Breast epithelium (tissue), 4 donors: ENCODE measurements at regions not wholly inside any gene's neighbourhood (a gene's known extent, or its start where the extent isn't known, plus 50 kb on each side); places are given as distances from the start of the nearest gene placed in this dataset.

Source experiments
- DNase-seq, 2 donors: peaks; one replicate each; pipeline ENCODE4 v3.0.0-alpha.2; 2019; ENCODE audit warnings: low spot score in 2 of 2
- H3K27ac ChIP-seq, 2 donors: fragments of 200-600 bp; sonication (generic) in 1 of 2; one replicate each; pipeline ENCODE4 v1.5.1; 2016 to 2019; ENCODE audit warnings: mild to moderate bottlenecking in 1 of 2
- H3K27me3 ChIP-seq, 2 donors: fragments of 200-600 bp; sonication (generic) in 1 of 2; one replicate each; pipeline versions ENCODE4 v1.5.1 to v1.6.0; 2017 to 2019; ENCODE audit warnings: control low read depth in 1 of 2, mild to moderate bottlenecking in 1 of 2
- H3K36me3 ChIP-seq: fragments of 200-600 bp; one replicate; pipeline ENCODE4 v1.5.1; 2019
- H3K4me1 ChIP-seq, 2 donors: fragments of 200-600 bp; sonication (generic); one replicate each; pipeline ENCODE4 v1.5.1; 2016 to 2019; ENCODE audit warnings: control low read depth in 1 of 2
- H3K4me3 ChIP-seq, 3 donors: fragments of 200-600 bp; sonication (generic); 1 replicate in 2 of 3; 2 replicates in 1 of 3; pipeline ENCODE4 v1.5.1; 2016 to 2019; ENCODE audit warnings: mild to moderate bottlenecking in 3 of 3, moderate library complexity in 2 of 3
- H3K9me3 ChIP-seq, 2 donors: fragments of 200-600 bp; sonication (generic) in 1 of 2; one replicate each; pipeline ENCODE4 v1.5.1; 2016 to 2019; ENCODE audit warnings: control low read depth in 1 of 2
- CTCF ChIP-seq, 3 donors: fragments of 450-650 bp; IDR thresholded peaks; one replicate each; pipeline ENCODE4 v1.5.1; 2016 to 2017; ENCODE audit warnings: antibody characterized with exemption in 3 of 3, mild to moderate bottlenecking in 3 of 3, moderate library complexity in 3 of 3
- POLR2A ChIP-seq: fragments of 450-650 bp; IDR thresholded peaks from one replicate; pipeline ENCODE4 v1.6.1; 2016; ENCODE audit warnings: antibody characterized with exemption, mild to moderate bottlenecking, moderate library complexity
- POLR2AphosphoS5 ChIP-seq, 3 donors: sonication (generic); formaldehyde crosslinking; IDR thresholded peaks; one replicate each; pipeline ENCODE4 v1.6.1; 2017; ENCODE audit warnings: antibody characterized with exemption in 3 of 3
- intact Hi-C: fragments of 100-400 bp; cut with DNase I; formaldehyde crosslinking; loops from one replicate; pipeline ENCODE4 v1.15.1; 2023; ENCODE audit warnings: low total_unique reads

GRCh38 chr4:162349395-162349794 is 185.6 kb upstream of the FSTL5 start:
- no peak for DNase-seq
- no peaks in the 10 kb centered on the region for H3K27me3 ChIP-seq
- no peaks in the 10 kb centered on the region for H3K36me3 ChIP-seq
- intact Hi-C loops, result no loop called here
- no peak for TF ChIP-seq POLR2A
- no peak for TF ChIP-seq CTCF (IDR thresholded peaks at IDR 0.05)
- TF ChIP-seq POLR2AphosphoS5 (IDR thresholded peaks at IDR 0.05), result no peak
- no peaks in the 10 kb centered on the region for H3K9me3 ChIP-seq
- no peak overlapping the region for H3K27ac ChIP-seq
- no peaks in the 10 kb centered on the region for H3K4me1 ChIP-seq
- no peak overlapping the region for H3K4me3 ChIP-seq

- Histone ChIP-seq H3K9me3 (no peaks in the 10 kb centered on the region), H3K4me1 (no peaks in the 10 kb centered on the region), H3K36me3 (no peaks in the 10 kb centered on the region), H3K4me3 (no peak overlapping the region), H3K27me3 (no peaks in the 10 kb centered on the region), H3K27ac (no peak overlapping the region)
- no peak for DNase-seq
- intact Hi-C loops, result no loop called here
- no peak for TF ChIP-seq POLR2A
- no peak for TF ChIP-seq POLR2AphosphoS5 (IDR thresholded peaks at IDR 0.05)
- TF ChIP-seq CTCF (IDR thresholded peaks at IDR 0.05), result no peak
Measured at GRCh38 chr4:162347842-162348213, 184.0 kb upstream of the FSTL5 start.

GRCh38 chr4:162347156-162347841 is 183.5 kb upstream of the FSTL5 start:
- H3K27me3 ChIP-seq, result no peaks in the 10 kb centered on the region
- no peak overlapping the region for H3K27ac ChIP-seq
- H3K9me3 ChIP-seq, result no peaks in the 10 kb centered on the region
- no peak for DNase-seq
- H3K36me3 ChIP-seq, result no peaks in the 10 kb centered on the region
- intact Hi-C loops, result no loop called here
- no peaks in the 10 kb centered on the region for H3K4me1 ChIP-seq
- no peak for TF ChIP-seq POLR2AphosphoS5 (IDR thresholded peaks at IDR 0.05)
- no peak for TF ChIP-seq CTCF (IDR thresholded peaks at IDR 0.05)
- TF ChIP-seq POLR2A, result no peak
- no peak overlapping the region for H3K4me3 ChIP-seq

DNA sequence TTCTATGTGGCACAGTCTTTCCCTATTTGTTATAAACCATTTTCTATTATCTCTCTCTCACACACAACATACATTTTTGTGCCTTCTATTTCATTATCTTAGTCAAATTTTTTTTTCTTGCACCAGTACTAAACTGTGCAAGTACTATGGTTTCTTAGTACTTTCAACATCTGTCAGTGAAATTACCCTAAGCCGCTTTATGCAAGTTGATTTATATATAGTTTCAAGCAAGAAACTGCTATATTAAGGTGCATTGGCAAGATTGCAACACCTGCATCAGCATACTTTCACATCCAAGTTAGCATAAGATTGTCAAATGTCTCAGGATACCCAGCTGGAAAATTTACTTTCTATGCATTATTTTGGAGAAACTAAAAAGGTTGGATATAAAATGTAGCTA is 180.2 kb upstream of the FSTL5 start:
- H3K36me3 ChIP-seq, result no peaks in the 10 kb centered on the region
- intact Hi-C loops, result no loop called here
- H3K4me3 ChIP-seq, result no peak overlapping the region
- H3K9me3 ChIP-seq, result no peaks in the 10 kb centered on the region
- no peaks in the 10 kb centered on the region for H3K27me3 ChIP-seq
- H3K4me1 ChIP-seq, result no peaks in the 10 kb centered on the region
- no peak for DNase-seq
- TF ChIP-seq POLR2A (no peak), CTCF (IDR thresholded peaks at IDR 0.05) (no peak), POLR2AphosphoS5 (IDR thresholded peaks at IDR 0.05) (no peak)
- no peak overlapping the region for H3K27ac ChIP-seq

- DNase-seq, result no peak
- Histone ChIP-seq H3K4me1 (no peaks in the 10 kb centered on the region), H3K27ac (no peak overlapping the region), H3K9me3 (no peaks in the 10 kb centered on the region), H3K36me3 (no peaks in the 10 kb centered on the region), H3K27me3 (no peaks in the 10 kb centered on the region), H3K4me3 (no peak overlapping the region)
- intact Hi-C loops, result no loop called here
- TF ChIP-seq POLR2A (no peak), POLR2AphosphoS5 (IDR thresholded peaks at IDR 0.05) (no peak)
Measured at GRCh38 chr4:162341533-162341932, 177.7 kb upstream of the FSTL5 start.

DNA sequence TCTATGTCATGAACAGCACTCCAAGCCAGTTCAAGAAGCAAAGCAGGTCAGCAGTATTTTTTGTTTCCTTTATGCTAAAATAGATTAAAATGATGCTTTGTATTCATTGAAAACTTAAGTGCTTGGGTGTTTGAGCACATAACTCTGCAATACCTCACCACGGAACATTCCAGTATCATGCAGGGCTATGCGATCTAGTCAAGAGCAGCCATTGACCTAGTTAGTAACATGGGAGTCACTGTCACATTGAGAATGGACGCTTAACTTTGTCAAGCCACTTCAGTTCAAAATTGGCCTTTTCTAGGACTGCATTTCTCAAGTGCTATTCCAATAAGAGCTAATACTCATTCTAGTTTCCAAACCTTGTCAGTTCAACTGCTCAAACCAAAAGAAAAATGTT is 160.1 kb upstream of the FSTL5 start:
- H3K4me1 ChIP-seq, result no peaks in the 10 kb centered on the region
- no peak overlapping the region for H3K4me3 ChIP-seq
- DNase-seq, result no peak
- no peaks in the 10 kb centered on the region for H3K27me3 ChIP-seq
- no peaks in the 10 kb centered on the region for H3K36me3 ChIP-seq
- TF ChIP-seq POLR2AphosphoS5 (IDR thresholded peaks at IDR 0.05), result no peak
- TF ChIP-seq CTCF (IDR thresholded peaks at IDR 0.05), result no peak
- no peak for TF ChIP-seq POLR2A
- no peak overlapping the region for H3K27ac ChIP-seq
- intact Hi-C loops, result no loop called here
- no peaks in the 10 kb centered on the region for H3K9me3 ChIP-seq
